ENCODE measurements at regions not wholly inside any gene's neighbourhood (a gene's known extent, or its start where the extent isn't known, plus 50 kb on each side); places are given as distances from the start of the nearest gene placed in this dataset.

- TF ChIP-seq BACH1 (IDR thresholded peaks at IDR 0.05; ENCODE audit: borderline replicate concordance) = no peak
- TF ChIP-seq NBN (IDR thresholded peaks at IDR 0.05) = no peak
- TF ChIP-seq MYC (IDR thresholded peaks at IDR 0.05; ENCODE audit: insufficient read depth, insufficient read length, insufficient replicate concordance, low read length, severe bottlenecking) = no peak
- no peak for TF ChIP-seq ZNF687 (IDR thresholded peaks at IDR 0.05)
- TF ChIP-seq NR2F1 (conservative IDR thresholded peaks at IDR 0.05) = no peak
These were observed 1088.5 kb upstream of the TMEM132C start (continued) for GRCh38 chr12:127178463-127178862.

DNA sequence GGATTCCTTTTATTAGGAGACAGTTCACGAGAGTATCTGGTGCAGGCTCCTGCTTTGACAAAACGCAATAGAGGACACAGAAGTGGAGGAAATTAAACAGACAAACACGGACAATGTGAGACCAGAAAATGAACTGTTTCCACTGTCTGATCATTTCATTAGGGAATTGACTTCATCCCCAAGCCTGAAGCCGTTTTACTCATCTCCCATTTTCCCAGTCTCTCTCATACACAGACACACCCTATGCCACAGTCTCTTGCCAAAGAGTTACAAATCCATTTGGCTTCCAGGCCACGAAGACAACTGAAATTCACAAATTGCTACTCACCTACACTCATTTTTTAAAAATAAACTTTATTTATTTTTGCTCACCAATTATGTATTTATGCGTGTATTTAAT, 1087.8 kb upstream of the TMEM132C start:
- Histone ChIP-seq H3K4me3 (no peak overlapping the region), H2AFZ (ENCODE audit: control insufficient read depth, low read depth, low read length) (no peak overlapping the region), H3K36me3 (ENCODE audit: control insufficient read depth in 2 of 2, insufficient read depth in 2 of 2, low read length in 1 of 2) (no peaks in the 10 kb centered on the region), H3K9ac (ENCODE audit: control insufficient read depth, insufficient read depth, low read length) (no peak overlapping the region), H3K9me3 (replicated peaks; ENCODE audit: control insufficient read depth, insufficient read depth, low read length) (no peaks in the 10 kb centered on the region; the same call in 1 of the 3 replicates), H3K4me1 (ENCODE audit: control insufficient read depth, insufficient read depth, low read length) (no peaks in the 10 kb centered on the region), H3K79me2 (ENCODE audit: control insufficient read depth, insufficient read depth, low read length) (no peaks in the 10 kb centered on the region), H3K27me3 (replicated peaks in 1 of 2; ENCODE audit: control insufficient read depth in 2 of 2, insufficient read depth in 2 of 2, low read length in 1 of 2) (no peaks in the 10 kb centered on the region), H3K27ac (ENCODE audit: control insufficient read depth, insufficient read depth) (no peak overlapping the region), H3K4me2 (ENCODE audit: control insufficient read depth, insufficient read depth) (no peak overlapping the region), H4K20me1 (ENCODE audit: control insufficient read depth, insufficient read depth) (no peaks in the 10 kb centered on the region)
- ChIA-PET POLR2A (no interaction called here), RAD21 (ENCODE audit: unreplicated experiment) (no interaction called here), CTCF (no interaction called here), SMC1A (ENCODE audit: uncharacterized antibody, unreplicated experiment) (no interaction called here)
- in situ Hi-C loops (cut with MboI) (no loop called here), intact Hi-C loops (cut with micrococcal nuclease; ENCODE audit: unreplicated experiment) (no loop called here)
- FAIRE-seq (no peak), ATAC-seq (no peak), DNase-seq (ENCODE audit: low read depth, low spot score) (no peak)
- BruUV-seq (replicated peaks) = no TSS peak
- no peak for TF ChIP-seq ZNF592 (IDR thresholded peaks at IDR 0.05)
- TF ChIP-seq E2F4 (IDR thresholded peaks at IDR 0.05; ENCODE audit: low read depth, low read length) = no peak
- no peak for TF ChIP-seq HDGF (IDR thresholded peaks at IDR 0.05)
- TF ChIP-seq TCF3 (IDR thresholded peaks at IDR 0.05; ENCODE audit: borderline replicate concordance, insufficient read depth, low read depth, low read length) = no peak
- TF ChIP-seq EGR1 (IDR thresholded peaks at IDR 0.05; ENCODE audit: borderline replicate concordance in 1 of 2, low read depth in 2 of 2, low read length in 2 of 2) = no peak
- WGBS (ENCODE audit: insufficient coverage, insufficient replicate concordance, low lambda C conversion rate, missing lambda C conversion rate) = 18% methylated on average over 6 of the region's 6 CpGs
